ENCODE measurements at regions not wholly inside any gene's neighbourhood (a gene's known extent, or its start where the extent isn't known, plus 50 kb on each side); places are given as distances from the start of the nearest gene placed in this dataset.
"Not testable (repeated sequence)": the region's sequence is repeated elsewhere in the genome, so short reads cannot be mapped to it uniquely, and the experiment has no call there.

GRCh38 chr9:750249-750967, 91.1 kb upstream of the DMRT1 start:
- H3K27ac ChIP-seq = no peak overlapping the region
- 59% methylated on average over 3 of the region's 7 CpGs for WGBS (ENCODE audit: insufficient coverage, low coverage, low lambda C conversion rate, missing lambda C conversion rate)
- no peaks in the 10 kb centered on the region for H3K9me3 ChIP-seq
- DNase-seq = no peak
- intact Hi-C loops (cut with DNase I) = no loop called here
- peaks cover 0 to 37% (median 8%) of the 10 kb centered on the region in 4 donors for H3K4me1 ChIP-seq
- no peaks in the 10 kb centered on the region for H3K27me3 ChIP-seq
- H3K36me3 ChIP-seq = peaks cover 0 to 16% (median 5%) of the 10 kb centered on the region in 4 donors
- ATAC-seq = no peak
- H3K4me3 ChIP-seq = no peak overlapping the region
- no peak for TF ChIP-seq POLR2A (IDR thresholded peaks at IDR 0.05)
- TF ChIP-seq CTCF (IDR thresholded peaks at IDR 0.05) = no peak

DNA sequence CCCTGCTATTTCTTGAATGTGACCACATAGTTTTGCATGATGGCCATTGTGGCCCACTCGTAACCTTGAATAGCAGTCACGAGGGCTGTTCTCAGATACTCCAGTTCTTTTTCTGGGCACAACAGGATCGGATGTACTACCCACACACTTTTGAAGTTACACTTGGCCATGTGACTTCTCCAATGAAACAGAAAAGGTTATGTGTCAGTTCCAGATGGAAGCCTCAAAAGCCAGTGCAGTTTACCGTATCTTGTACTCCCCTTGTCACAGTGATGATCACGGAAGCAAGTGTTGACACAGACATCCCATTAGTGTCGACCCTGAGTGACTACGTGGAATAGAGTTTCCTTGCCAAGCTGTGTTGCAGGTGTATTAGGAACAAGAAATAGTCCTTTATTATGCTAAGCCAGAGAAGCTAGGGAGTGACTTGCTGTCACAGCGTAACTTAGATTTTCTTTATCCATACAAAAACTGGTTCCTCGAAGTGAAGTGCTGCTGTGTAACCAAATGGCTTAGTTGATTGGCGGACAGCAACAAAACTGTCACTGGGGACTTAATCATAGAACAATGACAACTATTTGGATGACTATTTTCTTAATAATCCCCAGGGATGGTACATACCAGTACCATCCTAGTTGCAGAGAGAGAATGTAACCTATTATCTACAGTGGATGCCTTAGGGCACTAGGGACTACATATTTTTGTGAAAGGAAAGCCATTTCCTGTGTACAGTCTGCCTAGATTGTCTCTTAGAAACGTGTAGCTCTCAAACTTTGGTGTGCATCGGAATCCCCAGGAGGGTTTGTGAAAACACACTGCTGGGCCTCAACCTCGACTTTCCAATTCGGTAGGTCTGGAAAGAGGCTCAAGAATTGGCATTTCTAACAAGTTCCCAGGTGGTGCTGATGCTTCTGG, 90.1 kb upstream of the DMRT1 start:
- H3K4me3 ChIP-seq = no peak overlapping the region
- TF ChIP-seq CTCF (IDR thresholded peaks at IDR 0.05) = no peak
- H3K4me1 ChIP-seq = peaks cover 0 to 36% (median 4%) of the 10 kb centered on the region in 4 donors
- ATAC-seq (no peak), DNase-seq (no peak)
- intact Hi-C loops (cut with DNase I) = no loop called here
- no peaks in the 10 kb centered on the region for H3K9me3 ChIP-seq
- peaks cover 0 to 16% (median 3%) of the 10 kb centered on the region in 4 donors for H3K36me3 ChIP-seq
- H3K27me3 ChIP-seq = no peaks in the 10 kb centered on the region
- H3K27ac ChIP-seq = no peak overlapping the region
- WGBS (ENCODE audit: insufficient coverage, low coverage, low lambda C conversion rate, missing lambda C conversion rate) = 65% methylated on average over 10 of the region's 14 CpGs

- TF ChIP-seq POLR2A (IDR thresholded peaks at IDR 0.05) = no peak
- TF ChIP-seq CTCF (IDR thresholded peaks at IDR 0.05) = no peak
- no peaks in the 10 kb centered on the region for H3K27me3 ChIP-seq
- H3K4me3 ChIP-seq = no peak overlapping the region
- ATAC-seq (no peak), DNase-seq (no peak)
- no peak overlapping the region for H3K27ac ChIP-seq
- 67% methylated on average over 2 of the region's 5 CpGs for WGBS (ENCODE audit: insufficient coverage, low coverage, low lambda C conversion rate, missing lambda C conversion rate)
- no peaks in the 10 kb centered on the region for H3K9me3 ChIP-seq
- intact Hi-C loops (cut with DNase I) = no loop called here
- peaks cover 0 to 8% (median 3%) of the 10 kb centered on the region in 4 donors for H3K36me3 ChIP-seq
- peaks cover 0 to 28% (median 2%) of the 10 kb centered on the region in 4 donors for H3K4me1 ChIP-seq
Measured at GRCh38 chr9:752201-752600, 89.3 kb upstream of the DMRT1 start.

GRCh38 chr9:752681-753200, 88.8 kb upstream of the DMRT1 start:
- intact Hi-C loops (cut with DNase I) = no loop called here
- Histone ChIP-seq H3K36me3 (peaks cover 0 to 4% (median 3%) of the 10 kb centered on the region in 4 donors), H3K4me1 (peaks cover 0 to 27% (median 2%) of the 10 kb centered on the region in 4 donors), H3K27me3 (no peaks in the 10 kb centered on the region), H3K27ac (no peak overlapping the region), H3K9me3 (no peaks in the 10 kb centered on the region), H3K4me3 (no peak overlapping the region)
- ATAC-seq (no peak), DNase-seq (no peak)
- WGBS (ENCODE audit: insufficient coverage, low coverage, low lambda C conversion rate, missing lambda C conversion rate) = 93% methylated on average over 3 of the region's 6 CpGs
- TF ChIP-seq CTCF (IDR thresholded peaks at IDR 0.05) = no peak
- no peak for TF ChIP-seq POLR2A (IDR thresholded peaks at IDR 0.05)

GRCh38 chr9:753734-754133, 87.8 kb upstream of the DMRT1 start:
- H3K27me3 ChIP-seq; intact Hi-C loops (cut with DNase I); DNase-seq; H3K9me3 ChIP-seq; H3K36me3 ChIP-seq; H3K27ac ChIP-seq; H3K4me3 ChIP-seq; ATAC-seq: not testable (repeated sequence)
- WGBS (ENCODE audit: insufficient coverage, low coverage, low lambda C conversion rate, missing lambda C conversion rate) = 59% methylated on average over 3 of the region's 9 CpGs
- peaks cover 0 to 27% (median 2%) of the 10 kb centered on the region in 4 donors for H3K4me1 ChIP-seq
